ACHN (cell line): ENCODE measurements at regions not wholly inside any gene's neighbourhood (a gene's known extent, or its start where the extent isn't known, plus 50 kb on each side); places are given as distances from the start of the nearest gene placed in this dataset.
"Not testable (repeated sequence)": the region's sequence is repeated elsewhere in the genome, so short reads cannot be mapped to it uniquely, and the experiment has no call there.

Experiments
- DNase-seq: peaks from one replicate; pipeline ENCODE4 v3.0.0-alpha.2; 2015
- in situ Hi-C: cut with HindIII; loops from 2 replicates; pipeline ENCODE4 v1.10.0; 2017; ENCODE audit warnings: low sequenced_read_pairs, low pct_ligation_motif_present, low pct_unique_long_range_greater_than_20kb

DNA sequence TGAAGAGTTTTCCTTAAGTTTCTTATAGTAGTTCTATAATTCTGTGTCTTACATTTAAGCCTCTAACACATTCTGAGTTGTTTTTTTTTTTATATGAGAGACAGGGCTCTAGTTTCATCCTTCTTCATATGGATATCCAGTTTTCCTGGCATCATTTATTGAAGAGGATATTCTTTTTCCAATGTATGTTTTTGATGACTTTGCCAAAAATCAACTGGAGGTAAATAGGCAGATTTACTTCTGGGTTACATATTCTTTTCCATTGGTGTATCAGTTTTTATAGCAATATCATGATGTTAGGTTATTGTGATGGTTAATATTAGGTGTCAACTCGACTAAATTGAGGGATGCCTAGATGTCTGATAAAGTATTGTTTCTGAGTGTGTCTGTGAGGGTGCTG is 650.7 kb upstream of the GRID2 start:
- DNase-seq = no peak
- in situ Hi-C loops = no loop called here

GRCh38 chr4:91681091-91681490 is 622.7 kb upstream of the GRID2 start:
- in situ Hi-C loops = no loop called here

DNA sequence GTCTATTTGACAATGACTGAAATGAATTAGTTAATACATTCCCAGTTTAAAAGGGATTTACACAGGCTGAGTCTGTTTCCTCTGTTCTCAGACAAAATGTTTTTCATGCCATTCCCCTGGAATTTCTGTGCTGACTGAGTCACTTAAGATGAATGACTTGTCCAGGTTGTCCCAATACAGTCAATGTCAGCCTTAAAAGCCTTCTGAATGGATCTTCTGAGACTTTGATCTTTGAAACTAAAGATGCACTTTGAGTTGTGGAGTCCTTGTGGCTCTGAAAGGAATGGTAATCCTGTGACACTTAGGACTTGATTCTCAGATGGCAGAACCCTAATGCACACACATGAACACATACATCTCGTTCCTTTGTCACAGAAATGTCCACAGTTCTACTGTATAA is 622.2 kb upstream of the GRID2 start:
- DNase-seq = no peak
- in situ Hi-C loops = no loop called here

More at GRCh38 chr4:91681091-91681490, 622.7 kb upstream of the GRID2 start:
- DNase-seq = no peak

- in situ Hi-C loops = no loop called here
- DNase-seq = no peak
Measured at GRCh38 chr4:91684955-91685354, 618.8 kb upstream of the GRID2 start.

DNA sequence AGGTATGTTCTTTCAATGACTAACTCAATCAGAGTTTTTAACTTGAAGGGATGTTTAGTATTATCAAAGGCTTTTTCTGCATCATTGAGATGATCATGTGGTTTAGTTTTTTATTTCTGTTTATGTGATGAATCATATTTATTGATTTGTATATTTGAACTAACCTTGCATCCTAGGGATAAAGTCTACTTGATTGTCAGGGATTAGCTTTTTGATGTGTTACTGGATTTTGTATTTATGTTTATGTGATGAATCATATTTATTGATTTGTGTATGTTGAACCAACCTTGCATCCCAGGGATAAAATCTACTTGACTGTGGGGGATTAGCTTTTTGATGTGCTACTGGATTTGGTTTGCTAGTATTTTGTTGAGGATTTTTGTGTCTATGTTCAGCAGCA is 615.4 kb upstream of the GRID2 start:
- in situ Hi-C loops = no loop called here
- DNase-seq = no peak

- in situ Hi-C loops, DNase-seq: not testable (repeated sequence)
Measured at GRCh38 chr4:91699691-91700090, 604.1 kb upstream of the GRID2 start.

DNA sequence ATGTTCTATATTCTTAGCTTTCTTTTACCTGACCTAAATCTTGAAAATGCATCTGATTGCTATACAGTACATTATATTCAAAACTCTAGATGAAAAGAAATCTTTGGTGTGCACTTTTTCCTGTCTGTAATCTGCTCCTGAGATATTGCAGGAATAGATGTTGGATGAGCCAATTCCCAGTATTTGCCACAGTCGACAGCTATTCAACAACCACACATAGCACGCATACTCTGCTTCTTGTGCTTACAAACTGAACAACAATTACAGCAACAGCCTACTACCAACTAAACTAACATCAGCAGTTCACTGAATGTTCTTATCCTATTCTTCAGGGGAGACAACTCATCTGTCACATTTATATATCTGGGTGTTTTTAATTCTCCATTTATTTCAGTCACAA is 573.9 kb upstream of the GRID2 start:
- in situ Hi-C loops = no loop called here
- DNase-seq = no peak

DNA sequence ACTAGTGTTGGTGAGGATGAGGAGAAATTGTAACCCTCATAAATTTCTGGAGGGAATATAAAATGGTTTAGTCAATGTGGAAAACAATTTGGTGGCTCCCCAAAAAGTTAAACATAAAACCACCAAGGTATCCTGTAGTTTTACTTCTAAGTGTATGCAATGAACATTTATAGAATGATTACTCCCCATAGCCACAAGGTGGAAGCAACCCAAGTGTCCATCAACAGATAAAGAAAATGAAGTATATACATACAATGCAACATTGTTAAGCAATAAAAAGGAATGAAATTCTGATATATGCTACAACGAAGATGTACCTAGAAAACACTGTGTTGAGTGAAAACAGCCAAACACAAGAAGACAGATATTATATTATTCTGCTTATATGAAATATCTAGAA is 569.1 kb upstream of the GRID2 start:
- DNase-seq = peak; percentile 20

GRCh38 chr4:91738831-91739230 is 564.9 kb upstream of the GRID2 start:
- DNase-seq, in situ Hi-C loops: not testable (repeated sequence)

More for the DNA sequence above, 569.1 kb upstream of the GRID2 start:
- in situ Hi-C loops = no loop called here

DNA sequence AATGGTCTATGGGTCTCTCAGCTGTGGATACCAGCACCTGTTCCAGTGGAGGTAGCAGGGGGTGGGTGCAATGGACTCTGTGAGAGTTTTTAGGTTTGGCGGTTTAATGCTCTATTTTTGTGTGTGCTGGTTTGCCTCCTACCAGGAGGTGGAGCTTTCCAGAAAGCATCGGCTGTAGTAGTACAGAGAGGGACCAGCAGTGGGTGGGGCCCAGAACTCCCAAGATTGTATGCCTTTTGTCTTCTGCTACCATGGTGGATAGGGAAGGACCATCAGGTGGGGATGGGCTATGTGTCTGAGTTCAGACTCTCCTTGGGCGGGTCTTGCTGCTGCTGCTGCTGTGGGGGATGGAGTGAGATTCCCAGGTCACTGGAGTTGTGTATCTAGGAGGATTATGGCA is 557.2 kb upstream of the GRID2 start:
- in situ Hi-C loops = no loop called here

DNA sequence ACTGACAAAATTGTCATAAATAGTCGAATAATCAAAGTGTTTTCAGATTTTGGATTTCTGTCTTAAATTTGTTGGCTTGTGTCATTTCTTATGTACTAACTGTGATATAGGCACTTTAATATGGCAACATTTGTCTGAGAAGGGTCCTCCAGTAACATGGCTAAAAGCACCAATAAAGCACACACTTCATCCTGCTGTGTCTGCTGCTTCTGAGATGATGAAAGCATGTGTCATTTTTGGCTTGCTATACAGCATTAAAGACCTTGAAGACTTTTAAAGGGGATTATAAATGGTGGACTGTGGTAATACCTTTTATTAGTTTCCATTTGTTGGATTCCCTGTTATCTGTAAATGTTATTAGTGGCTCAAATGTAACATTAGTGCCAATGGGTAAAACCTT is 551.8 kb upstream of the GRID2 start:
- in situ Hi-C loops = no loop called here
- DNase-seq = no peak

More for the DNA sequence above, 557.2 kb upstream of the GRID2 start:
- DNase-seq = no peak

DNA sequence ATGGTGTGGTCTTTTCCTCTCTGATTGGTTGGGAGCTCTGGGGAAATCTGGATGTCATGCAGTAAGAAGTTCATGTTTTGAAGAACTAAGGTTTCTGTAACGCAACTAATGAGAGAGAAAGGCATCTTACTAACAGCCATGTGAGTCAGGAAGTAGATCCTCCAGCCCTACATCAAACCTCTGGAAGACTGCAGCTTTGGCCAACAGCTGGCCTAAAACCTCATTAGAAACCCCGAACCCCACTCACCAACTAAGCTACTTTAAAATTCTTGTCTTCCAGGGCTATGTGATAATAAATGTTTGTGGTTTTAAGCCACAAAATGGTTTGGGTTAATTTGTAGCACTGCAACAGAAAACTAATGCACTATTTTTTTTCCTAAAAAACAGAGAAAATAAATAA is 549.0 kb upstream of the GRID2 start:
- in situ Hi-C loops = no loop called here
- DNase-seq = no peak

- in situ Hi-C loops = no loop called here
- peak; percentile 47 for DNase-seq
Measured at GRCh38 chr4:91758487-91758886, 545.3 kb upstream of the GRID2 start.

DNA sequence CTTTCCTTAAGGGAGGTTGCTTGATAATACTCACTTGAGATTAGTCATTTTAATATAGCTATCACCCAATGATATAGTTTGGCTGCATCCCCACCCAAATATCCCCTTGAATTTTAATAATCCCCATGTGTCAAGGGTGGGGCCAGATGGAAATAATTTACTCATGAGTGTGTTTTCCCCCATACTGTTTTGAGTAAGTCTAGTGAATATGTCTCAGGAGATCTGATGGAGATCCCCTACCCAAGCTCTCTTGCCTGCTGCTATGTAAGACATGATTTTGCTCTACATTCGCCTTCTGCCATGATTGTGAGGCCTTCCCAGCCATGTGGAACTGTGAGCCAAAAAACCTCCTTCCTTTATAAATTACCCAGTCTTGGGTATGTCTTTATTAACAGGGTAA is 539.7 kb upstream of the GRID2 start:
- in situ Hi-C loops = no loop called here
- DNase-seq = no peak

GRCh38 chr4:91769912-91770311 is 533.9 kb upstream of the GRID2 start:
- in situ Hi-C loops = no loop called here
- DNase-seq = no peak

DNA sequence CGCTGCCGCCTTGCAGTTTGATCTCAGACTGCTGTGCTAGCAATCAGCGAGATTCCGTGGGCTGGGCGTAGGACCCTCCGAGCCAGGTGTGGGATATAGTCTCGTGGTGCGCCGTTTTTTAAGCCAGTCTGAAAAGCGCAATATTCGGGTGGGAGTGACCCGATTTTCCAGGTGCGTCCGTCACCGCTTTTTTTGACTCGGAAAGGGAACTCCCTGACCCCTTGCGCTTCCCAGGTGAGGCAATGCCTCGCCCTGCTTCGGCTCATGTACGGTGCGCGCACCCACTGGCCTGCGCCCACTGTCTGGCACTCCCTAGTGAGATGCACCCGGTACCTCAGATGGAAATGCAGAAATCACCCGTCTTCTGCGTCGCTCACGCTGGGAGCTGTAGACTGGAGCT is 512.1 kb upstream of the GRID2 start:
- in situ Hi-C loops, DNase-seq: not testable (repeated sequence)

GRCh38 chr4:91795947-91796346 is 507.8 kb upstream of the GRID2 start:
- in situ Hi-C loops = no loop called here
- no peak for DNase-seq

GRCh38 chr4:91812319-91812718 is 491.4 kb upstream of the GRID2 start:
- in situ Hi-C loops = no loop called here

GRCh38 chr4:91824773-91825172 is 479.0 kb upstream of the GRID2 start:
- DNase-seq = no peak
- in situ Hi-C loops = no loop called here

More at GRCh38 chr4:91812319-91812718, 491.4 kb upstream of the GRID2 start:
- no peak for DNase-seq

DNA sequence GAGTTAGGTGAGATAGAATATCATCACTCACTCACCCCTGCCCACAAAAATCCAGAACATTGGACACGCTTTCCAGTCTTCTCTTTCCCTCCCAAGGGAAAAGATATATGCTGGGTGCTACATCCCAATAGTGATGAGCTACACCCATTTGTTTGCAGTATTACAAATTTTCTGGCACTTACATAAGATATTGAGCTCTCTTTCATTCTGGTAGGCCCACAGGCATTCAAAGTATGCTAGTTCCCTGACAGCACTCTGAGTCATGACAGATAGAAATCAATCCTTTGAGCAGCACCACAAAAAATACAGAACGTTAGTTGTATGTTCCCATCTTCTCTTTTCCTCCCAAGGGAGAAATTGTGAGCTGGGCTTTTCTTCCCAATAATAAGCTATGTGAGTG is 477.6 kb upstream of the GRID2 start:
- in situ Hi-C loops = no loop called here
- DNase-seq = peak; percentile 48

DNA sequence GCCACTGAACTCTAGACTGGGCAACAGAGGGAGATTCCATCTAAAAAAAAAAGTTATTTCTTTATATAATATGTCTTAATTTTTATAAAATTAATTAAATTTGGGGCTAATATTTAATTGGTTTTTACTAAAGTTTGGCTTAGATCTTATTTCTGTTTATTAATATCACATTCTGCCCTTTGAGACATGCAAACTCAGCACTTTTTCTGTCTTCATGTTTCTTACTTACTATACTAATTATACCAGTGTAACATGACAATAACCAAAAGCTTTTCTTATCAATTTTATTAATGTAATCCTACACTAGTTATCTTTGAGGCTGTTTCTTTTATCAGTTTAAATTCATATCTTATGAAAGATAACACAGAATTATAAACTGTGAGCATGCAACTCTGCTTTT is 475.9 kb upstream of the GRID2 start:
- no peak for DNase-seq
- in situ Hi-C loops = no loop called here
